Activated CD8-positive, alpha-beta T cell treated with anti-CD3 and anti-CD28 coated beads for 36 hours (primary cell): ENCODE measurements at regions not wholly inside any gene's neighbourhood (a gene's known extent, or its start where the extent isn't known, plus 50 kb on each side); places are given as distances from the start of the nearest gene placed in this dataset.

ENCODE experiments used
- ATAC-seq: fragments of 200-7000 bp; cut with Tn5 transposase; one replicate; pipeline ENCODE4 v1.10.0; 2021; ENCODE audit warnings: mild to moderate bottlenecking, moderate library complexity
- CTCF ChIA-PET: fragments of 350-600 bp; sonication (Branson Sonifier 250); formaldehyde crosslinking; loops from one replicate; lab custom pipeline; 2021; ENCODE audit warnings: antibody characterized with exemption; lab: Charles Lee
- POLR2A ChIA-PET: fragments of 350-600 bp; sonication (Branson Sonifier 250); formaldehyde crosslinking; loops from one replicate; lab custom pipeline; 2021; ENCODE audit warnings: antibody characterized with exemption; lab: Charles Lee
- DNase-seq: peaks from one replicate; pipeline ENCODE4 v3.0.0-alpha.2; 2020
- H3K27ac Mint-ChIP-seq: one replicate; pipeline ENCODE4 v1.8.0; 2021; ENCODE audit warnings: mild to moderate bottlenecking, mixed read lengths
- H3K27me3 Mint-ChIP-seq: one replicate; pipeline ENCODE4 v1.8.0; 2021; ENCODE audit warnings: mixed read lengths
- H3K36me3 Mint-ChIP-seq: one replicate; pipeline ENCODE4 v1.8.0; 2021; ENCODE audit warnings: low read depth, mixed read lengths
- H3K4me1 Mint-ChIP-seq: one replicate; pipeline ENCODE4 v1.8.0; 2021; ENCODE audit warnings: low read depth, mixed read lengths
- H3K4me3 Mint-ChIP-seq: one replicate; pipeline ENCODE4 v1.8.0; 2021; ENCODE audit warnings: mild to moderate bottlenecking, moderate library complexity, mixed read lengths
- H3K9me3 Mint-ChIP-seq: one replicate; pipeline ENCODE4 v1.8.0; 2021; ENCODE audit warnings: mixed read lengths
- CTCF ChIP-seq: fragments of 200-600 bp; IDR thresholded peaks from one replicate; pipeline ENCODE4 v1.8.0; 2022; ENCODE audit warnings: antibody characterized with exemption, mild to moderate bottlenecking
- intact Hi-C: fragments of 100-400 bp; cut with micrococcal nuclease; formaldehyde crosslinking; loops from one replicate; pipeline ENCODE4 v1.10.0; 2022

DNA sequence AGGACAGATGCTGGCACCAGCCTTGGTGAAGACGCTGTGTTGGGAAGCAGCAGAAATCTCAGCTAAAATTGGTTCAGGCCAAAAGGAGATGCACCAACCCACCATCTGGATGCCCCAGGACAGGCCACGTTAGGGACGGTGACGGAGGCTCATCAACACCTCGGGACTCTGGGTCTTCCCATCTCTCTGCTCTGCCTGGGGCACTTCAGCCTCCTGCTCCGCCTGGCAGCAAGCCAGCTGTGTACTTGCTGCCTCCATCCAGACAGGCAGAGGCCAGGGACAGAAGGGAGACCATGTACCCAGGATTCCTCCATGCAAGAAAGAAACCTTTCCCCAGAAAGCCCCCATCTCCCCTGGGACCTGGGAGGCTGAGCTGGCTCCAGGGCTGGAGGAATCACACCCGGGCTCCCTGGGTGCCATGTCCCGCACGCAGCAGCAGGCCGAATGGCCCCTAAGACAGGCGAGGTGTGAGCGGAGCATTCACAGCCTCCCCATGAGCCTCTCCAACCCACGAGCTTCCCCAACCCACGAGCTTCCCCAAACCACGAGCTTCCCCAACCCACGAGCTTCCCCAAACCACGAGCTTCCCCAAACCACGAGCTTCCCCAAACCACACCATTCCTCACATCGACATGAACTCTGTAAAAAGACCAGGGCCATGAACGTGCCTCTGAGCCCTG is 274.5 kb downstream of the C16orf95 start:
- ChIA-PET CTCF (interaction anchor here (1.3 kb wide), 1 partner anchor 20 kb away, joined by 5 read pairs; no protein-coding TSS in a partner anchor), POLR2A (no interaction called here)
- no peak for TF ChIP-seq CTCF
- no peaks in the 10 kb centered on the region for H3K4me1 Mint-ChIP-seq
- no peak overlapping the region for H3K27ac Mint-ChIP-seq
- no peaks in the 10 kb centered on the region for H3K9me3 Mint-ChIP-seq
- intact Hi-C loops: no loop called here
- no peaks in the 10 kb centered on the region for H3K27me3 Mint-ChIP-seq
- H3K36me3 Mint-ChIP-seq: no peaks in the 10 kb centered on the region
- no peak overlapping the region for H3K4me3 Mint-ChIP-seq
- DNase-seq (no peak), ATAC-seq (no peak)

DNA sequence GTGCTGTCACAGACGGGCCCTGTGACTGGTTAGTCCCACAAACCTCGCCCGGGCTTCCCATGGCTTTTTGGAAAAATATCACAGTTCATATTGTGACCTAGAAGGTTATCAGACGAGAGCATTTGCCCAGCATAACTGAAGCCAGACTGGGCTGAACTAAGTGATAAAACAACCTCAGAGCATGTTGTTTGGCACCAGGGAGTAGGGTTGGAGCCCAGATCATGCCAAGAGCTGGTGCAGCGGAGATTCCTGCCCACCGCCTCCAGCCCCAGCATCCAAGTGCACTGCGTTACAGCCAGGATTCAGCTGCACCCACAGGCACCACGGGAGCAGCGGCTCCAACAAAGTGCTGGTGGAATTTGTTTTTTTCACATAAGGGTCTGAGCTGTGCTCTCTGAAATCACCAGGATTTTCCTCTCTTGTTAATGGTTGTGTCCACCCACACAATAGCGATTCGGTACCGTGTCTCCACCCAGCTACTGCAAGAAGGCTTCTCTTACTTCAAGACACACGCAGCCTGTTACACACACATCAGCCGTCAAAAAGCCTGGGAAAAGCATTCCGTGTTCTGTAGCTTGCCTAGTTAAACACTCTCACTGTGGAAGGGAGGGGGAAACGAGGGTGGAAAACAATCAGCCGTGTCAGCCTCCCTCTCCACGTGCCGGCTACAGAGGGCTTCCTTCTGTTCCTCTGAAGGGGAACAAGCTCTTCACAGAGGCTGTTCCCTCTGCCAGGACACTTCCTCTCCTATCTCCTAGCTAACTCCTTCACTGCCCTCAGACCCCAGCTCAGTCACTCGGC is 273.8 kb downstream of the C16orf95 start:
- no peaks in the 10 kb centered on the region for H3K27me3 Mint-ChIP-seq
- no peak for DNase-seq
- no peak overlapping the region for H3K27ac Mint-ChIP-seq
- CTCF ChIA-PET: interaction anchor here (1.3 kb wide), 1 partner anchor 19 kb away, joined by 5 read pairs; no protein-coding TSS in a partner anchor
- no peaks in the 10 kb centered on the region for H3K4me1 Mint-ChIP-seq
- no peaks in the 10 kb centered on the region for H3K36me3 Mint-ChIP-seq
- TF ChIP-seq CTCF: no peak
- no peak overlapping the region for H3K4me3 Mint-ChIP-seq
- H3K9me3 Mint-ChIP-seq: no peaks in the 10 kb centered on the region
- no peak for ATAC-seq
- intact Hi-C loops: no loop called here
- POLR2A ChIA-PET: no interaction called here

DNA sequence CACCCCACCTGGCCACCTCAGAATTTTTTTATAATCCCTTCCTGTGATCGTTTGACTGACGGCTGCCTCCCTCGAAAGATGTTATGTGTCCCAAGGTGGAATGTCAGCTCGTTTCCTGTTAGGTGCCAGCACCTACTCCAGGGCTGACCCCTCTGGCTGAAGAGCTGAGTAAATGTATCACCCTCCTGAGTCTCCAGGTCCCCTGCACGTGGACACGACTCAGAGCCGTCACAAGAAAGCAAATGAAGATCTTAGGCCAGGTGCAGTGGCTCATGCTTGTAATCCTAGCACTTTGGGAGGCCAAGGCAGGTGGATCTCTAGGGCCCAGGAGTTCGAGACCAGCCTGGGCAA is 273.2 kb downstream of the C16orf95 start:
- ATAC-seq: no peak
- POLR2A ChIA-PET: no interaction called here

GRCh38 chr16:87044829-87045228 is 272.4 kb downstream of the C16orf95 start:
- H3K27ac Mint-ChIP-seq: no peak overlapping the region
- no peaks in the 10 kb centered on the region for H3K9me3 Mint-ChIP-seq
- TF ChIP-seq CTCF: no peak
- ATAC-seq: no peak
- no peaks in the 10 kb centered on the region for H3K27me3 Mint-ChIP-seq
- ChIA-PET POLR2A (no interaction called here), CTCF (no interaction called here)
- DNase-seq: no peak
- no peak overlapping the region for H3K4me3 Mint-ChIP-seq
- H3K36me3 Mint-ChIP-seq: no peaks in the 10 kb centered on the region
- no peaks in the 10 kb centered on the region for H3K4me1 Mint-ChIP-seq
- intact Hi-C loops: no loop called here

More for the DNA sequence above, 273.2 kb downstream of the C16orf95 start:
- Mint-ChIP-seq H3K4me3 (no peak overlapping the region), H3K27ac (no peak overlapping the region), H3K4me1 (no peaks in the 10 kb centered on the region), H3K36me3 (no peaks in the 10 kb centered on the region), H3K27me3 (no peaks in the 10 kb centered on the region), H3K9me3 (no peaks in the 10 kb centered on the region)
- intact Hi-C loops: no loop called here
- no peak for TF ChIP-seq CTCF
- CTCF ChIA-PET: interaction anchor here (1.3 kb wide), 1 partner anchor 18 kb away, joined by 5 read pairs; no protein-coding TSS in a partner anchor
- DNase-seq: no peak
